B cell (primary cell): ENCODE measurements at regions not wholly inside any gene's neighbourhood (a gene's known extent, or its start where the extent isn't known, plus 50 kb on each side); places are given as distances from the start of the nearest gene placed in this dataset.

Experiments
- ATAC-seq: fragments of 200-7000 bp; cut with Tn5 transposase; one replicate; pipeline ENCODE4 v1.10.0; 2021; ENCODE audit warnings: low read depth, mild to moderate bottlenecking, moderate number of reproducible peaks, moderate library complexity
- CTCF ChIA-PET: fragments of 350-600 bp; sonication (Branson Sonifier 250); formaldehyde crosslinking; loops from one replicate; lab custom pipeline; 2021; ENCODE audit warnings: antibody characterized with exemption, inconsistent platforms; lab: Charles Lee
- POLR2A ChIA-PET: fragments of 350-600 bp; sonication (Branson Sonifier 250); formaldehyde crosslinking; loops from one replicate; lab custom pipeline; 2021; ENCODE audit warnings: antibody characterized with exemption; lab: Charles Lee
- DNase-seq: peaks from one replicate; pipeline ENCODE4 v3.0.0; 2013
- H2AFZ ChIP-seq: 2 replicates; pipeline ENCODE4 v1.6.1; 2012; ENCODE audit warnings: mild to moderate bottlenecking, low read depth, low read length; ENCODE audit not compliant: insufficient read depth, poor library complexity, severe bottlenecking
- H3K27ac ChIP-seq, 2 donors: 1 replicate in 1 of 2; 2 replicates in 1 of 2; pipeline ENCODE4 v1.5.1; 2012 to 2013; ENCODE audit warnings: low read length in 2 of 2, mild to moderate bottlenecking in 2 of 2, moderate library complexity in 1 of 2
- H3K27me3 ChIP-seq, 4 experiments: fragments of 200-600 bp in 1 of 4; sonication (generic) in 1 of 4; replicated peaks in 1 of 4; 1 replicate in 2 of 4; 2 replicates in 2 of 4; pipeline versions ENCODE4 v1.6.1 to v1.7.0; 2013 to 2016; ENCODE audit warnings: low read length in 3 of 4, mild to moderate bottlenecking in 2 of 4, mixed read lengths in 1 of 4, moderate library complexity in 1 of 4; ENCODE audit not compliant: insufficient read depth in 4 of 4, control insufficient read depth in 3 of 4; ENCODE audit errors: control extremely low read depth in 1 of 4
- H3K36me3 ChIP-seq, 2 experiments: replicated peaks in 1 of 2; 1 replicate in 1 of 2; 2 replicates in 1 of 2; pipeline versions ENCODE4 v1.6.1 to v1.7.1; 2013; ENCODE audit warnings: low read length in 1 of 2; ENCODE audit not compliant: insufficient read depth in 2 of 2, control insufficient read depth in 1 of 2; ENCODE audit errors: control extremely low read depth in 1 of 2, extremely low read depth in 1 of 2
- H3K4me1 ChIP-seq, 2 donors: fragments of 200-600 bp in 1 of 2; sonication (generic) in 1 of 2; 1 replicate in 1 of 2; 2 replicates in 1 of 2; pipeline versions ENCODE4 v1.5.1 to v1.6.1; 2013 to 2017; ENCODE audit warnings: low read length in 2 of 2; ENCODE audit not compliant: control insufficient read depth in 2 of 2, insufficient read depth in 2 of 2
- H3K4me2 ChIP-seq: replicated peaks from 2 replicates; pipeline ENCODE3; 2012; ENCODE audit warnings: mild to moderate bottlenecking, low read depth, low read length; ENCODE audit not compliant: poor library complexity, severe bottlenecking
- H3K4me3 ChIP-seq, 5 experiments: fragments of 200-600 bp in 1 of 5; sonication (generic) in 1 of 5; 1 replicate in 3 of 5; 2 replicates in 2 of 5; pipeline versions ENCODE4 v1.5.1 to v1.7.0; 2011 to 2016; ENCODE audit warnings: low read length in 4 of 5, mild to moderate bottlenecking in 4 of 5, low read depth in 2 of 5, control low read depth in 1 of 5, moderate library complexity in 1 of 5; ENCODE audit not compliant: insufficient read depth in 1 of 5; ENCODE audit errors: control extremely low read depth in 1 of 5, extremely low read depth in 1 of 5
- H3K79me2 ChIP-seq: fragments of 200-600 bp; sonication (generic); one replicate; pipeline ENCODE4 v1.6.0; 2016; ENCODE audit warnings: low read length; ENCODE audit not compliant: control insufficient read depth, insufficient read depth
- H3K9ac ChIP-seq: fragments of 200-600 bp; sonication (generic); 2 replicates; pipeline ENCODE4 v1.6.1; 2017; ENCODE audit warnings: mild to moderate bottlenecking, low read length, moderate library complexity
- H3K9me3 ChIP-seq, 3 donors: one replicate each; pipeline versions ENCODE4 v1.6.1 to v1.7.1; 2013; ENCODE audit warnings: low read length in 2 of 3; ENCODE audit not compliant: control insufficient read depth in 2 of 3, insufficient read depth in 1 of 3; ENCODE audit errors: control extremely low read depth in 1 of 3
- H4K20me1 ChIP-seq: 2 replicates; pipeline ENCODE4 v1.6.0; 2012; ENCODE audit warnings: mild to moderate bottlenecking, low read length; ENCODE audit not compliant: insufficient read depth, control insufficient read depth, poor library complexity, severe bottlenecking
- H3K27ac Mint-ChIP-seq: one replicate; pipeline ENCODE4 v1.8.0; 2021; ENCODE audit warnings: mixed read lengths
- H3K27me3 Mint-ChIP-seq: one replicate; pipeline ENCODE4 v1.8.0; 2021; ENCODE audit warnings: mixed read lengths
- H3K4me1 Mint-ChIP-seq: one replicate; pipeline ENCODE4 v1.8.0; 2021; ENCODE audit warnings: mixed read lengths
- H3K4me3 Mint-ChIP-seq: one replicate; pipeline ENCODE4 v1.8.0; 2021; ENCODE audit warnings: mixed read lengths
- H3K9me3 Mint-ChIP-seq: one replicate; pipeline ENCODE4 v1.8.0; 2022; ENCODE audit warnings: mixed read lengths; ENCODE audit not compliant: insufficient read depth
- CTCF ChIP-seq: fragments of 200-600 bp; IDR thresholded peaks from one replicate; pipeline ENCODE4 v1.8.0; 2022; ENCODE audit warnings: antibody characterized with exemption, mild to moderate bottlenecking
- EZH2 ChIP-seq: IDR thresholded peaks from 2 replicates; pipeline ENCODE4 v1.6.1; 2012; ENCODE audit warnings: borderline replicate concordance, low read depth, mild to moderate bottlenecking, moderate library complexity, low read length; ENCODE audit not compliant: insufficient read depth, poor library complexity, severe bottlenecking
- WGBS: methylation state at CpG from one replicate; pipeline ENCODE4 v1.1.5; 2013; ENCODE audit warnings: missing lambda C conversion rate; ENCODE audit not compliant: insufficient coverage; 5-methylcytosine and 5-hydroxymethylcytosine counted together
- intact Hi-C: fragments of 100-400 bp; cut with micrococcal nuclease; formaldehyde crosslinking; loops from one replicate; pipeline ENCODE4 v1.10.0; 2022

- POLR2A ChIA-PET, result no interaction called here
- WGBS, result no CpG with 5 or more reads among the region's 2 CpGs
- H3K4me3 Mint-ChIP-seq, result no peak overlapping the region
- no peaks in the 10 kb centered on the region for H3K4me1 Mint-ChIP-seq
- no peak overlapping the region for H3K27ac Mint-ChIP-seq
- Histone ChIP-seq H2AFZ (no peak overlapping the region), H3K79me2 (no peaks in the 10 kb centered on the region), H3K9ac (no peak overlapping the region), H3K4me2 (no peak overlapping the region), H4K20me1 (no peaks in the 10 kb centered on the region), H3K9me3 (no peaks in the 10 kb centered on the region), H3K36me3 (no peaks in the 10 kb centered on the region), H3K27ac (no peak overlapping the region), H3K27me3 (peaks cover 0 to 3% (median 0%) of the 10 kb centered on the region in 4 experiments), H3K4me3 (no peak overlapping the region), H3K4me1 (no peaks in the 10 kb centered on the region)
- no peaks in the 10 kb centered on the region for H3K9me3 Mint-ChIP-seq
- no peak for DNase-seq
- CTCF ChIA-PET, result no interaction called here
- H3K27me3 Mint-ChIP-seq, result peaks cover 9% of the 10 kb centered on the region
- TF ChIP-seq CTCF (no peak), EZH2 (no peak)
- intact Hi-C loops, result no loop called here
- no peak for ATAC-seq
Observed at GRCh38 chr3:124200407-124200806, 208.5 kb upstream of the ROPN1 start.

DNA sequence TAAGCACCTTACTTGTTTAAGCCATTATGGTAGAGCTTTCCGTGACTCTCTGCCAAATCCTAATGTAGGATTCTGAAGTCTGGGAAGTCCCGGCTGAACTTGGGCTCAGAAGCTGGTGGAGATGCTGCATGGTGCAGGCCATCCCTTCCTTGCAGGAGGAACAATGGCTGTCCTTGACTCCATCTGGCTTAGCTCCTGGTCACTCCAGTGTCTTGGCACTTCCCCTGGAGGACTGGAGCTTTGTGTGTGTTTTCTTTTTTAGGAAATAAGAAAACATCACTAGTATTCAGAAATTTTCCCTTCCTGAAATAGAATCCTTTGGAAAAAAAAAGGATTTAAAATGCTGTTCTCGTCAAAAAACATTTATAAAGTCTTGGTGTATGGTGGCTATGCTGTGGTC is 209.3 kb upstream of the ROPN1 start:
- Histone ChIP-seq H3K79me2 (no peaks in the 10 kb centered on the region), H2AFZ (no peak overlapping the region), H3K36me3 (no peaks in the 10 kb centered on the region), H4K20me1 (no peaks in the 10 kb centered on the region), H3K27me3 (peaks cover 0 to 3% (median 0%) of the 10 kb centered on the region in 4 experiments), H3K27ac (no peak overlapping the region), H3K4me3 (no peak overlapping the region), H3K9me3 (no peaks in the 10 kb centered on the region), H3K9ac (no peak overlapping the region), H3K4me1 (no peaks in the 10 kb centered on the region), H3K4me2 (no peak overlapping the region)
- TF ChIP-seq CTCF (no peak), EZH2 (no peak)
- Mint-ChIP-seq H3K4me3 (no peak overlapping the region), H3K4me1 (no peaks in the 10 kb centered on the region), H3K9me3 (peaks cover 3% of the 10 kb centered on the region), H3K27ac (no peak overlapping the region), H3K27me3 (peaks cover 13% of the 10 kb centered on the region)
- intact Hi-C loops, result no loop called here
- ChIA-PET POLR2A (no interaction called here), CTCF (no interaction called here)
- WGBS, result 96% methylated on average over 2 of the region's 3 CpGs
- DNase-seq (no peak), ATAC-seq (no peak)
